ENCODE measurements at regions not wholly inside any gene's neighbourhood (a gene's known extent, or its start where the extent isn't known, plus 50 kb on each side); places are given as distances from the start of the nearest gene placed in this dataset.

GRCh38 chr6:11868392-11868791 is 89.8 kb upstream of the ADTRP start:
- TF ChIP-seq CTCF (conservative IDR thresholded peaks at IDR 0.05), result no peak
- TF ChIP-seq ZFX (IDR thresholded peaks at IDR 0.05), result no peak

Measured in C4-2B (cell line).